GM23248 (cell line): ENCODE measurements at regions not wholly inside any gene's neighbourhood (a gene's known extent, or its start where the extent isn't known, plus 50 kb on each side); places are given as distances from the start of the nearest gene placed in this dataset.

Experiments used
- EZH2 ChIP-seq: fragments of 200-600 bp; sonication (generic); IDR thresholded peaks from 2 replicates; pipeline ENCODE4 v1.6.1; 2018; ENCODE audit warnings: antibody characterized with exemption, mild to moderate bottlenecking; ENCODE audit not compliant: insufficient read depth, poor library complexity, severe bottlenecking
- EZH2phosphoT487 ChIP-seq: fragments of 200-600 bp; sonication (generic); IDR thresholded peaks from 2 replicates; pipeline ENCODE4 v1.6.1; 2018; ENCODE audit warnings: antibody characterized with exemption, moderate library complexity, mild to moderate bottlenecking, low read depth; ENCODE audit not compliant: insufficient read depth

GRCh38 chr5:86108825-86109224, 508.9 kb upstream of the COX7C start:
- no peak for TF ChIP-seq EZH2
- no peak for TF ChIP-seq EZH2phosphoT487
